HG03442 (cell line): ENCODE measurements at regions not wholly inside any gene's neighbourhood (a gene's known extent, or its start where the extent isn't known, plus 50 kb on each side); places are given as distances from the start of the nearest gene placed in this dataset.

Experiments used
- ATAC-seq: cut with Tn5 transposase; IDR thresholded peaks from one replicate; pipeline ENCODE4 v1.9.1; 2021; ENCODE audit warnings: mild to moderate bottlenecking, moderate library complexity; ENCODE audit not compliant: unreplicated experiment

DNA sequence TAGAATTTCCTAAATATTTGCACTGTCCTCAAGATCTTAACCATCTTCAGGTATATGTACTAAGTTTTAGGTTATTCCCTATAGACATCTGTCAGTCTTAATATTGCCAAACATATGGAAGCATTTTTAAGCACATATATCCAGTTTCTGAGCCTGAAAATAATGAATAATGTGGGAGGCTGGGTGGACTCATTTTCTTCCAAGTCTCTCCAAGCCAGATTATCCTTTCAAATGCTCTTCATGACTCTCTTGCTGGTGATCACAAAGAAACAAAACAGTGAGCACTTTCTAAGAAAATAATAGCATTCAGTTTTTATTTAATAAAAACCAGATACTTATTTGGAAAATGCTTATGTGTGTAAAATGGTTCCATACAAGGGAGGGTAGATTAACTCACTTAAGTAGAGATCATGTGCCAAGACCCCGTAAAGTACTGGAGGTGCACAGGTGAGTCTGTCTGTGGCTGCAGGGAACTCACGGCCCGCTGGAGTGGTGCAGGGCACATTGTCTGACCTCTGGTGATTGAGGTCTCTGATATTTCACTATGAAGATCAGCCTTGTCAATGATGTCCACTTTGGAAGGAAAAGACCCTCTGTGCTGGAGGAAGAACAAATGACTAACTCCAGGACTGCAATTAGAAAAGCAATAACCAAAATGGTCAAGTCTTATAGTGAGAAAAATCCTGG lies 161.6 kb downstream of the TMEM18 start:
- no peak for ATAC-seq

- no peak for ATAC-seq
These were observed 163.1 kb downstream of the TMEM18 start for GRCh38 chr2:513981-514706.

- ATAC-seq = no peak
These were observed 166.4 kb downstream of the TMEM18 start for GRCh38 chr2:510839-511238.

DNA sequence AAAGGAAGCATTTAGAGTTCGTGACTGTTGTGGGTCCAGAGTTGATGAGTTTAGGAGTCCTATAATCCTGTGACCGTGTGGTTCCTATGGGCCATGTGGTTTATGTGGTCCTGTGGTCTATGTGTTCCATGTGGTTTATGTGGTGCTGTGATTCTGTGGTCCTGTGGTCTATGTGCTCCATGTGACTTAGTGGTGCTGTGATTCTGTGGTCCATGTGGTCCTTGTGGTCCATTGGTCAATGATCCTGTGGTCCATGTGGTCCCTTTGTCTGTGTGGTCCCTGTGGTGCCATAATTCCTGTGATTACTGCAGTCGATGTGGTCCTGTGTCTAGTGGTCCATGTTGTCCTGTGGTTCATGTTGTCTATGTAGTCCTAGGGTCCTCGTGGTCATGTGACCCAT lies 167.3 kb downstream of the TMEM18 start:
- no peak for ATAC-seq

- ATAC-seq = no peak
These were observed 169.1 kb downstream of the TMEM18 start for GRCh38 chr2:508121-508520.

DNA sequence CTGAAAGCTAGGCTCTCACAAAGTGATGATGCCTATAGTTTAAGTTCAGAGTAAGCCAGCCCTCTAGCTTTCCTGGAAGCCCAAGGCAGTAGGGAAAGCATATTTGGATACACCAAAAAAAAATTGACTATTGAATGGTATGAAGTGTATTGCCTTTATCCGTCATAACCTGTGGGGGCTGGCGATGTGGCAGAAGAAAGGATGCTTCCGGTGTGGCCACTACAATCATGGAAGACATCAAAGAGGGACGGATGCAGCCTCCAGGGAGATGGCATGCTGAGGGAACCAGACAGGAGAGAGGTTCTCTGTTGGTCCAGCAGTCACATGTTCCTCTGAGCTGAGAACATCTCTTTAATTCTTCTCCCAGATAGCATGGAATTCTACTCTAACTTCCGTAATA lies 170.3 kb downstream of the TMEM18 start:
- ATAC-seq = no peak

DNA sequence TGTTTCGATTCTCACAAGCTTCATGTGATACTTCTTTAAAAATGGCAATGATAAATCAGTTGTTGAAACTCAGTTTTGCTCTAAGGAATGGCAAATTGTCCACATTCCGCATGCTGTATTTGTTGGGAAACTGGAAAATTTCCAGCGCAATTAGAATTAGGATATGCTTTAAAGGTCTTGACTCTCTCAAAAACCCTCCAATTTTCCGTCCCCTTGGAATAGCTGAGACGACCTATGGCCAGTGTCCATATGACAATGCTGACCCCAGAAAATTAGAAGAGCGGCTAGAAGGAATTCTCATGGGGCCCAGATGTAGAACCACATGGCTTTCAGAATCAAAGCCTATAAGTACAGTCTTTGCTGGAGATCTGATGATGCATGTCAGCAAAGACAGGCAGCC lies 170.8 kb downstream of the TMEM18 start:
- no peak for ATAC-seq

GRCh38 chr2:505941-506340 lies 171.3 kb downstream of the TMEM18 start:
- ATAC-seq = no peak

DNA sequence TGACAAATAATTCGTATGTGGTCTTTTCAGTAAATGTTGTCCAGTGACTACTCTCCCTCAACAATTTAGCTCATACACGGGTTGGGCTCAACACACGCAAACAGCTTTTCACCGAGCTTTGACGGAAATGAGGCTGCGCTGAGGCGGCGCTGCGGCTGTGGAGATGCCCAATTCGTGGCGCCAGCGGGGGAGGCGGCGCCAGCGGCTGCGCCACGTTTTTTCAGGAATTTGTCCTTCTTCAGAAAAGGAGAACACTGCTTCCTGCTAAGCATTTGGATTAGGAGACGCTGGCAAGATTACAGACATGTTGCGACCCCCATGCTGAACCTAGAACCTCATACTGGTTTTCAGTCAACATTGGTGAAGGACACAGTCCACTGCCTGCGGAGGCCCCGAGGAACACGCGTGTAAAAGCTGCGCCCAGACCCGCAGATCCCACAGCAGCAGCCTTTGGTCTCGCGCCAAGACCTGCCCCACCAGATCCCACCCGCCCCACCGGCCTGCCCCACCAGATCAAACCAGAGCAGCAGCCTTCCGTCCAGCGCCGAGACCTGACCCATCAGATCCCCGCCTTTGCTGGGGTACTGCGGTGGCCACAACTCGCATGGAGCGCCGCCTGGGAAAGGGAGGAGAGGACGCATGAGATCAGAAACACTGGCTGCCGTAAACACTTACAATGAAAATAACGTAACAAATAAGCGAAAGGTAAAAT lies 173.8 kb downstream of the TMEM18 start:
- no peak for ATAC-seq

DNA sequence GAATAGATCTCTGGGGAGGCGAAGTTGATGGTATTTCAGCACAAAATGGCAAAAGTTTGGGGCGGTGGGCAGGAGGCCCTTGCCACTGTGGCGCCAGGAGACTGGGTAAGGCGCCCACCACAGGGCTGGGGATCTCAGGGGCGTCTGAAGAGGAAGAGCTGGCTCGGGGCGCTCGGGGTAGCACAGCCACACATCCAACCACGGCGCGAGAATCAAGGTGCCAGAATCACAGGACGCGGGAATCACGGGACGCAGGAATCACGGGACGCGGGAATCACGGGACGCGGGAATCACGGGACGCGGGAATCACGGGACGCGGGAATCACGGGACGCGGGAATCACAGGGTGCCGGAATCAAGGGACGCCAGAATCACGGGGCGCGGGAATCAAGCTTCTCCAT lies 174.4 kb downstream of the TMEM18 start:
- no peak for ATAC-seq

- ATAC-seq = no peak
These were observed 175.5 kb downstream of the TMEM18 start for GRCh38 chr2:501667-502066.

DNA sequence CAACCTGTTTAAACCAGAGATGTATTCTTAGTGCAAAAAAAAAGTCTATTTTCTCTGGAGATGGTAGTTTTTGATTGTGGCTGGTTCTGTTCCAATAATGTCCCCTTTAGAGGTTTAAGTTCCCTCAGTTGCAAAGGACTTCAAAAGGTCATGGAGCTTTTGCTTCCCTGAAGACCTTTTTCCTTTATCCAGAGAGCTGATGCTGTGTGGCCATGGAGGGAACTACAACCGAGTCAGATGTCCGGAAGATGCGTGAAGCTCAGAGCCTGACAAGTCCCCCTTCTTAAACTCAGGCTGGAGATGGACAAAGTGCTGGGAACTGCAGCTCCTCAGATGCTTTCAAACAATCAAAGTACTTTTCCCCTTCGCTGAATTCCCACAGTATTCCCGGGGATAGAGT lies 176.1 kb downstream of the TMEM18 start:
- ATAC-seq = no peak

DNA sequence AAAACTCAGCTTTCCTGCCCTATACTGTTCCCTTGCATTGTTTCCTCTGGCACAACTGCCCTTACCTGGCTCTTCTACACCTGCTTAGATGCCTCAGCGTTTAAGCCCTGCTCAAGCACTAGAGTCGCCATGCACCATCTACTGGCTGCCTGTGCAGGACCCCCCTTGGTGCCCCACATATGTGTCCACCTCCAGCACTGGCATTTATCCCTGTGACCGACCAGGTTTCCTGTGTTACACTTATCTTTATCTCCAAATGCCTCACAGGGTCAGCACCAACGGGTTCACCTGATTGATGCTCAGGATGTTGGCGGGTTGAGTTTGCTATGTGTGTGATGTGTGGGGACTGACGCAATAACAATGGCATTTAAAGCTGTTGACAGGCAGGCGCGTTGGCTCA lies 177.5 kb downstream of the TMEM18 start:
- no peak for ATAC-seq

DNA sequence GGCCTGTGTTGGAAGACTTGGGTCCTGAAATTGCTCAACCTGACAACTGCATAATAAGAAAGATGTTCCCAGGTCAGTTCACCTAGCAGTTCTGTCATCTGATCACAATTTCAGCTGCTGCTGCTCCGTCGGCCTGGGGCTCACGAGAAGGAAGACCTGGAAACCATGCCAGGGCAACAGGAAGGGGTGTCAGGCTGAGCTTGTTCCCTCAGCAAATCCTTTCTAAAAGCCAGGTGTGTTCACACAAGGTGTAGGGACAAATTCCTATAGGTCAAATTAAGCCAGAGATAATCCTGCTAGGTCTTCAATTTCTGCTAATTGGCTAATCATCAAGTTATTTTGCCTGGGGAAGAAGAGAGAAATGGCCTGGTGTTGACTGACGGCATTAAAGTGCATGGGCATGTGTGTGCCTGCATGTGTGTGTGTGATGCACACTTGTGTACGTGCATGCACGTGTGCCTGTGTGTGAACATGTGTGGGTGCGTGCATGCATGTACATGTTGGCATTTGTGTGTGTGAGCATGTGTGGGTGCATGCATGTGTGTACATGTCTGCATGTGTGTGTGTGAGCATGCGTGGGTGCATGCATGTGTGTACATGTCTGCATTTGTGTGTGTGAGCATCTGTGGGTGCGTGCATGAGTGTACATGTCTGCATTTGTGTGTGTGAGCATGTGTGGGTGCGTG lies 178.6 kb downstream of the TMEM18 start:
- ATAC-seq = no peak

DNA sequence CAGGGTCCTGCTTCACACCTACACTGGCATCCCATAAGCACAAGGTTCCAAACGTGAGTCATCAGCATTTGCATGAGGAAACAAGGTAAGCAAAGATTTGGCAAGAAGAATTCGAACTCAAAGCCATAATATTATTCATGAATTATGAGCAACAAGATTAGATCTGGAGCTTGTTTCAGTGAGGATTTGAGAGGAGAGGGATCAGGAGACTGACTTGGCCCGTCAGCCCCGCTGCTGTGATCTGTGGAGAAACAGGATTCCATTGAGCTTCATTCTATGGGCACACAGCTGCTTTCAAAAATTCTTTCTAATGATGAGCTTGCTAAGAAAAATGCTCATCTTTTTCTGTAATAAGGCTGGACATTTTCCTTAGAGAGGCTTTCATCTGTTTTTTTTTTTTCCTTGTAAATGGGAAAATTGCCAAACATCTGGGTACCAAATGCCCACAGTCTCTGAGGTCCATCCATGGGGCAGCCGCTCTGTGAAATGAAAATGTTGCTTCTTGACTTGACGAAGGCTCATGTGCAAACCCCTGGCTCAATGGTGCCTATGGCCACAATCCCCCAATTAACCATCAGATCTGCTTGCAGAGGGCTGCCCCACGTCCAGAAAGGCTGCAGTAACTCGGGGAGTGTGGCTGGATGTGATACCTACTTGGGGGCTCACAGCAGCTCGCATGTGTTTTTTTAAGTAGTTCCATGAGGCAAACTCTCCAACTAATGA lies 179.3 kb downstream of the TMEM18 start:
- ATAC-seq = no peak

- ATAC-seq = no peak
These were observed 180.5 kb downstream of the TMEM18 start for GRCh38 chr2:496729-497128.

DNA sequence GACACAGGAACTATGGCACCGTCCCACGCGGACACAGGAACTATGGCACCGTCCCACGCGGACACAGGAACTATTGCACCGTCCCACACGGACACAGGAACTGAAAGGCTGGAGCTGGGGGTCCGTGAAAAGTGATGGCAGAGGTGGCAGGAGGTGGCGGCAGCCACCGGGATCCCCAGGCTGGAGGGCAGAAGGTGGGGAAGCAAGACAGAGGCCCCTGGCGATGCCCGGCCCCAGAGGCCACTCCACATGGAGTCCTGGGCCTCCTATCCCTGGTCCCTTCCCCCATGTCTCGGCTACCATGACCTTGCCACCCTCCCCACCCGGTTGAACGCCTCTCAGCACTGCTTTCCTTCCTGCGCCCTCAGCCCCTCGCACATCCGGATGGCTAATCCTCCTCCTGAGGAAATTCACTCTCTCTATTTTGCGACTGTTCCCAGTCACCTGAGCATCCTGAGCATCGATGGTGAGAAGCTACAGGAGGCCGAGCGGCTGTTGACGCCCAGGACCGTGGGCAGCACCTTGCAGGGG lies 181.4 kb downstream of the TMEM18 start:
- no peak for ATAC-seq

- no peak for ATAC-seq
These were observed 182.4 kb downstream of the TMEM18 start for GRCh38 chr2:494853-495252.

DNA sequence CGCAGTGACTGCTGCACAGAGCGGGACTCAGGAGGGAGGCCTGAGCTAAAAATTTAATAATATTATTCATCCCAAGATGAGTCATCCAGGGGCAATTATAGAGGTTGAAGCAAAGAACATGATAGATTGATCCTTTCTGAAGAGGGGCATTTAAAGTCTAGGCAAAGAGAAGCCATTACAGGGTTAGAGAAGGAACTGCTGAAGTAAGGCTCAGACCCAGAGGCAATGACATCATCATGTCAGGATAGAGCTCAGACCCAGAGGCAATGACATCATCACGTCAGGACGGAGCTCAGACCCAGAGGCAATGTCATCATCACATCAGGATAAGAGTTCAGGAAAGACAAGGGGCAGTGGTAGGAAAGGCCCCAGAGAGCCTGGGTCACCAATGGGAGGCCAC lies 184.0 kb downstream of the TMEM18 start:
- ATAC-seq = no peak

DNA sequence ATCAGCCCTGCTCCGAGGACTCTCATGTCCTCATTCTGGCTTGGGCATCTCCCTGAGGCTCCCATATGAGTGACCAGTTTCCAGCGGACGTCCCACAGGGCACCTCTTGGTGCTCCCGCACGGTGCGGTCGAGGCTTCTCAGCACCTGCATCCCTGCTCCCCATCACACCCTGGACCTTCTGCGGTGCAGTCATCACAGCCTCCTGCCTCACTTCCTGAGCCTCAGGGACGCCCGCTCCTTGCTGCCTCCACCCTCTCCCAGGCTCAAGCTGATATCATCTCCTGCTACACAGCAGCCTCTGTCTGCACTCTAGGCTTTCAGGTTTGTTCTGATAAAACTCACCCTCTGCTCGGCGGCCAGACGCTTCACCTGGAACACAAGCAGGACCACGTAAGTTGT lies 185.0 kb downstream of the TMEM18 start:
- no peak for ATAC-seq

DNA sequence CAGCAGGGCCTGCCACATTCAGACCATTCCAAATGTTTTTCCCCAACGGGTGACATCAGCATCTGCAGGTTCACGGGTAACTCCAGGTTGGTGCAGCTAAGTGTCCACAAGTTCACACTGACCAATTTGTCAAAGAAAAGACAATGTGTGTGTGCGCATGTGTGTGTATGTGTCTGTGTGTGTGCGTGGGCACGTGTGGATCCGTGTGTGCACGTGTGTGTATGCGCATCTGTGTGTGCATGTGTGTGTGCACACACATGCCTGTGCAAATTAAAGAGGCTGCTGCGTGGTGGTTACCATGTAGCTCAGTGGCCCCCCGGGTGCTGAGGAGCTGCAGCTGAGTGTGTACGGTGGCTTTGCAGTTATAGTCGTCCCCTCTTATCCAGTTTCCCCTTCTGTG lies 187.4 kb downstream of the TMEM18 start:
- no peak for ATAC-seq
